Transverse colon (tissue), 3 donors: ENCODE measurements at regions not wholly inside any gene's neighbourhood (a gene's known extent, or its start where the extent isn't known, plus 50 kb on each side); places are given as distances from the start of the nearest gene placed in this dataset.

Experiments
- CTCF ChIP-seq, 5 experiments: fragments of 200-600 bp in 3 of 5; fragments of 450-650 bp in 2 of 5; sonication (generic) in 3 of 5; IDR thresholded peaks; 1 replicate in 2 of 5; 2 replicates in 3 of 5; pipeline ENCODE4 v1.5.1; 2016 to 2017; ENCODE audit warnings: antibody characterized with exemption in 5 of 5, inconsistent platforms in 3 of 5, mild to moderate bottlenecking in 2 of 5, moderate library complexity in 1 of 5
- EP300 ChIP-seq: sonication (generic); formaldehyde crosslinking; IDR thresholded peaks from one replicate; pipeline ENCODE4 v1.6.1; 2017; ENCODE audit warnings: antibody characterized with exemption, low read depth

- no peak for TF ChIP-seq EP300
- no peak for TF ChIP-seq CTCF (IDR thresholded peaks at IDR 0.05)
These were observed 1583.8 kb downstream of the NCAM2 start for GRCh38 chr21:22582026-22582425.
